ENCODE measurements at regions not wholly inside any gene's neighbourhood (a gene's known extent, or its start where the extent isn't known, plus 50 kb on each side); places are given as distances from the start of the nearest gene placed in this dataset.

DNA sequence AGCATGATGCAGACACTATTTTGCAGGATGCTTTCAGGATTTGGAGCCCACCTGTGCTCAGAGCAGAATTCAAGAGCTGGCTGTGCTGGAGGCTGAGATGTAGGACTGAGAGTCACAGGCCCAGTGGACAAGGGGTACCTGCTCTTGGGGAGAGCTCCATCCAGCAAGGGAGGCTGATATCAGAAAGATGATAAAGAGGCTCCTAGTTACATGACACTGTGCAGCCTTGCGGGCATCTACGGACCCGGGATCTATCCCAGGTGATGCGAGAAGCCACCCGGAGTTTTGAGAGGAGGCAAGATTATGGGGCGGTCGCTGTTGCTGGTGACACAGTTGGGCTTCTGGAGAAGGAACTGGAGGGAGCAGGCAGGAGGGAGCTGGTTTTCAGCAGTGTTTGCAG, 579.0 kb downstream of the TBC1D22A start:
- Histone ChIP-seq H3K27me3 (no peaks in the 10 kb centered on the region), H3K36me3 (no peaks in the 10 kb centered on the region), H3K4me1 (no peaks in the 10 kb centered on the region)

GRCh38 chr22:47340851-47341436, 578.5 kb downstream of the TBC1D22A start:
- TF ChIP-seq CTCF (IDR thresholded peaks at IDR 0.05) = no peak
- H3K4me1 ChIP-seq = no peaks in the 10 kb centered on the region
- H3K4me3 ChIP-seq = no peak overlapping the region
- no peaks in the 10 kb centered on the region for H3K27me3 ChIP-seq
- H3K27ac ChIP-seq = no peak overlapping the region
- DNase-seq (ENCODE audit: low spot score) = peak; percentile 47
- H3K36me3 ChIP-seq = no peaks in the 10 kb centered on the region
- no peaks in the 10 kb centered on the region for H3K9me3 ChIP-seq

More for the DNA sequence above, 579.0 kb downstream of the TBC1D22A start:
- H3K4me3 ChIP-seq = no peak overlapping the region
- H3K27ac ChIP-seq = no peak overlapping the region
- no peaks in the 10 kb centered on the region for H3K9me3 ChIP-seq
- no peak for TF ChIP-seq CTCF (IDR thresholded peaks at IDR 0.05)
- no peak for DNase-seq (ENCODE audit: low spot score)

DNA sequence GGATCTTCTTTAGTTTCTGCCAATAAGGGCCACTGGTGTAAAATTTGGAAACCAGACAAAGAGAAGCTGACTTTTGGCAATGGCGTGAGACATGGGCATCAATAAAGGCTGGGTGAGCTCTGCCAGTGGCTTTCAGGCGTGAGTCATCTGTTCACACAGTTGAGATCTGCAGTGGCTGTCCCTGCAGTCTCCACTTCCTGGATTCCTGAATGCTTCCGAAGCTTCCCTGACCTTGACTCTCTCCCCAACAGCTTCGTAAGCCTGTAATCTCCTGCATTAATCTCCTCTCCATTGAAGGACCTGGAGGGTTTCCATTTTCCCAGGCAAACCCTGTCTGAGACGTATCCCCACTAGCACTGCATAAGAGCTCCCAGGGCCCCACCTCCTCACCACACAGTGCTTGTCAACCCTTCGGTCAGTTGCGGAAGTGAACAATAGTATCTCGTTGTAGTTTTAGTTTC, 574.7 kb downstream of the TBC1D22A start:
- Histone ChIP-seq H3K27me3 (no peaks in the 10 kb centered on the region), H3K36me3 (no peaks in the 10 kb centered on the region), H3K4me3 (peak overlapping the region in 1 of 2 donors; percentile 8), H3K27ac (no peak overlapping the region), H3K4me1 (no peaks in the 10 kb centered on the region), H3K9me3 (peaks cover 0 to 5% of the 10 kb centered on the region in 2 donors)
- peak; percentile 42 for DNase-seq (ENCODE audit: low spot score)
- no peak for TF ChIP-seq CTCF (IDR thresholded peaks at IDR 0.05)

DNA sequence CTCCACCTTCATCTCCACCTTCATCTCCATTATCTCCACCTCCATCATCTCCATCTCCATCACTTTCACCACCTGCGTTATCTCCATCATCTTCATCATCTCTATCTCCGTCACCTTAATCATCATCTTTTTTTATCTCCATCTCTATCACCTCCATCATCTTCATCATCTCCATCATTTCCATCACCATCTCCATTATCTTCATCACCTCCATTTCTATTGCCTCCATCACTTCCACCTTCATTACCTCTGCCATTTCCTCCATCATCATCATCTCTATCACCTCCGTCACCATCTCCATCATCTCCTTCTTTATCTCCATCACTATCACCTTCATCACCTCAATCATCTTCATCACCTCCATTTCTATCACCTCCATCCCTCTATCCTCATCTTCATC, 573.5 kb downstream of the TBC1D22A start:
- no peak overlapping the region for H3K4me3 ChIP-seq
- no peak for TF ChIP-seq CTCF (IDR thresholded peaks at IDR 0.05)

GRCh38 chr22:47335460-47335859, 573.0 kb downstream of the TBC1D22A start:
- no peak for TF ChIP-seq CTCF (IDR thresholded peaks at IDR 0.05)
- Histone ChIP-seq H3K36me3 (no peaks in the 10 kb centered on the region), H3K9me3 (peaks cover 0 to 5% of the 10 kb centered on the region in 2 donors), H3K27me3 (no peaks in the 10 kb centered on the region), H3K27ac (no peak overlapping the region), H3K4me3 (no peak overlapping the region), H3K4me1 (no peaks in the 10 kb centered on the region)
- DNase-seq (ENCODE audit: low spot score) = peak; percentile 44

More for the DNA sequence above, 573.5 kb downstream of the TBC1D22A start:
- Histone ChIP-seq H3K4me1 (no peaks in the 10 kb centered on the region), H3K27me3 (no peaks in the 10 kb centered on the region), H3K9me3 (peaks cover 0 to 5% of the 10 kb centered on the region in 2 donors), H3K36me3 (no peaks in the 10 kb centered on the region), H3K27ac (no peak overlapping the region)
- DNase-seq (ENCODE audit: low spot score) = no peak

DNA sequence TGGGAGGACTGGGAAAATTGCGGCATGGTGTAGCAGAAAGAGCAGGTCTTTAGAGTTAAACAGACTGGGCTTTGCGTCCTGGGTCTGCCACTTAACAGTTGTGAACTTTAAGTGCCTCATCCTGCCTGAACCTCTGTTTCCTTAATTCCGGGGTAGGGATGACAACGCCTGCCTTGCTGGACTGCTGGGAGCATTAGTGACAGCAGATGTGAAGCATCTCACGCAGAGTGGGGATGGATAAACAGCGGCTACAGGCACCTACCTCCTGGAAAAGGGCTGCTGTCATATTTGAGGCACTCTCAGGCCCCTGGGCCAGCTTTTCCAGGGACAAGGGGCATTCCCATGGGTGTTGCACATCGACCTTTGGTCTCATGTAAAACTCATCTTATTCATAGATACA, 572.2 kb downstream of the TBC1D22A start:
- no peaks in the 10 kb centered on the region for H3K4me1 ChIP-seq
- no peak overlapping the region for H3K4me3 ChIP-seq
- TF ChIP-seq CTCF (IDR thresholded peaks at IDR 0.05) = no peak
- H3K9me3 ChIP-seq = peaks cover 0 to 5% of the 10 kb centered on the region in 2 donors
- H3K27ac ChIP-seq = no peak overlapping the region
- no peaks in the 10 kb centered on the region for H3K36me3 ChIP-seq
- no peak for DNase-seq (ENCODE audit: low spot score)
- no peaks in the 10 kb centered on the region for H3K27me3 ChIP-seq

Measured in right atrium auricular region (tissue), 2 donors.